DMS53 treated with DMSO at 0.1 percent for 48 hours (cell line): ENCODE measurements at regions not wholly inside any gene's neighbourhood (a gene's known extent, or its start where the extent isn't known, plus 50 kb on each side); places are given as distances from the start of the nearest gene placed in this dataset.

Experiments used
- DNase-seq: peaks from one replicate; lab custom pipeline; 2025; ENCODE audit not compliant: unreplicated experiment; lab: John Stamatoyannopoulos, UW

GRCh38 chr10:131683941-131684340 lies 216.9 kb upstream of the PPP2R2D start:
- DNase-seq: no peak

- no peak for DNase-seq
These were observed 215.8 kb upstream of the PPP2R2D start for GRCh38 chr10:131685007-131685406.

DNA sequence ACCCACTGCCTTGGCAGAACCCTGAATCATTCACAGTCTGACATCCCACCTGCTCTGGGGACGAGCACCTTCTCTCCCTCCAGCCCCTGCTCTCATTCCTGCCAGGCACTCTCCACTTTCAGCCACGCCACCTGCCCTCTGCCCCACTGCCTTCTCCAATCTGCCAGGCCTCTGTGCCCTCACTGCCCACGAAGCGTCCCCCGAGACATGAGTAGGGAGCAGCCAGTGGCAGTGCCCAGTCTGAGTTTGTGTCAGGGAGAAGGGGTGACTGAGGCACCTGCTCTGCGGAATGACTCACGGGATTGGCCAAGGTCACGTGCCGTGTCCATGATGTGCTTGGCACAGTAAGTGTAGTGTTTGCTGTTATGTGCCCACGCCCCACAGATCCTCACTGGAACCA lies 215.2 kb upstream of the PPP2R2D start:
- no peak for DNase-seq

DNA sequence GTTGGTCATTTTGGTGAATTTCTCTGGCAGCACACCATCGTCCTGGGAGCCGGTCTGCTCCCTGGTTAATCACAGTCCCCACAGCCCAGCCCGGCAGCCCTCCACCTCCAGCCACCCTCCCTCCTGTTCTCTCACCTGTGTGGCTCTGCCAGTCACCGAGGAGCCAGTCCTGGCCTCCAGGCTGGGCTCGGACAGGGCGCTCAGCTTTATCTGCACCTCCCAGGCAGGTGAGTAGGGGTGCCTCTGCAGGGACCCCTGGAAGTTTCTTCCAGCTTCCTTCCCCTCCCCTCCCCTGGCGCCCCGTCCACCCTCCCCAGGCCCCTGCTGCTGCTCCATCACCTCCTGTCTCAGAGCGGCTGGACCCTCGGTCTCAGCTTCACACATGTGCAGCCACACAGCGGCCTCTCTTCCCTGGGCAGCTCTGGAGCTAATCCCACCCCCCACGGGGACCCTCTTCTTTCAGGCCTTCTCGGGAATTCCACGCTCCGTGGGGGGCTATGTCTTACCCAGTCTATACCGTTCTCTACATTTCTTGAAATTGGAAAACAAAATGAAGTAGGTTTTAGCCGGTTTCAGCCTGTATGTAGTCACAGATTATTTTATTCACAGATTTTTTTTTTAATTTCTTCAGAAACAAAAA lies 213.9 kb upstream of the PPP2R2D start:
- no peak for DNase-seq

- DNase-seq: no peak
These were observed 212.5 kb upstream of the PPP2R2D start for GRCh38 chr10:131688304-131688703.

- no peak for DNase-seq
These were observed 211.8 kb upstream of the PPP2R2D start for GRCh38 chr10:131689016-131689415.

DNA sequence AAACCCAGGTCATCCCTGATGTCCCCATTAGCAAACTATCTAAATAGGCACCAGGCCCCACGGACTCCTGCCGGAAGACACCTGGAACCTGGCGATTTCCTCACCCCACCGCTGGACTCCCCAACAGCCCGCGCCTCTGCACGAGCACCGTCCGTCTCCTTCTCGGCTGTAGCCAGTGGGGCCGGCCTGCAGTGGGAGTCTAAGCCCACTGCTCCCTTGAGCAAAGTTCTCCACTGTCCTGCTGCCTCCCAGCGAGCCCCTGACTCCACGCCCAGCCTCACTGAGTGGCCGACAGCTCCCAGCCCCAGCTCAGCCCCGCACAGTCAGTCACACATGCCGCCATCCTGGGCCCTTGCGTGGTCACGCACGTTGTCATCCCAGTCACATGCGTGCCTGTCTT lies 211.3 kb upstream of the PPP2R2D start:
- no peak for DNase-seq

DNA sequence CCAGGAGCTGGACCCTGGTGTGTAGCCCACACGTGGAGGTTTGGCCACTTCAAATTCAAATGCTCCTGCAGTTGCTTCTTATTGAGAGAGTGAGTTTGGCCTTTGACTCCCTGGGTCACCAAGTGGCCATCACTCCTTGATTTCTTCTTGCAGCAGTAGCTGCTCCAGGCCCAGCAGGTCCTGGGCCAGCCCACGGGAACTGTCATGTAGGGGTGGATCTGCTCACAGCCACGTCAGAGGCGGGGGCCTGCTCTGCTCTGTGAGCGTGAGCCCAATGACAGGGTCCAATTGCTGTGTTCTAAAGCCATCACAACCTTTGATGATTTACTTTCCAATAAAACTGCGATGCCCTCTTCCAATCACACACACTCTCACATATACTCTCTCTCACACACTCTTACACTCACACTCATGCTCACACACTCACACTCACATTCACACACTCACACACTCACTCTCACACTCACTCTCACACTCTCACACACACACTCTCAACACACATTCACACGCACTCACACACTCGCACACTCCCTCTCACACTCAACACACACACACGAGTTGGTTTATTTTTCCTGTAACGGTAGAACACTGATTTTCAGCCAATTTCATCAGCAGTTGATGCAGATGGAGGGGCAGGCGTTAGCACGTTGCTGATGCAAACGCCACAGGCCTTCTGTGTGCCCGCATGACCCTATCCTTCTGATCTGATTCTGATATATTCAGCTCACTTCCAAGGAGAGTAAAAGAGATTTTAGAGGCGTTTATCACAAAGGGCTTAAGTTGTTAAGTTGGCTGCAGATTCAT lies 210.7 kb upstream of the PPP2R2D start:
- no peak for DNase-seq

DNA sequence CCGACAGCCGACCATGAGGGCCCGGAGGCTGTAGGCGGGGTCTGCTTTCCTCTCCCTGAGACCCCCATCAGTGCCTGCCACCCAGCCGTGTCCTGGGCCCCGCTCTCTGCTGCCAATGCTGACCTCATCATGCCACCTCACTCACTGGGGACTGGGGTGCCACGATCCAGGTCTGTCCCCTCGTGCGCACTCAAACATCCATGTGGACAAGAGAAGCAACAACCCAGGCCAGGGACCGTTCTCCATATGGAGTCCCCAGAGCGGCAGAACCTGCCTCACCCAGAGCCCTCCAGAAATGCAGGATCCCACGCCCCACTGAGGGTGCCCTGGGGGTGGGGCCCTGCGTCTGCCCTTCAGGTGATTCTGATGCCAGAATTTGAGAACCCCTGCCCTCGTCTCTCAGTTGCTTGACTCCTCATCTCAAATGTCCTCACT lies 210.0 kb upstream of the PPP2R2D start:
- DNase-seq: no peak

DNA sequence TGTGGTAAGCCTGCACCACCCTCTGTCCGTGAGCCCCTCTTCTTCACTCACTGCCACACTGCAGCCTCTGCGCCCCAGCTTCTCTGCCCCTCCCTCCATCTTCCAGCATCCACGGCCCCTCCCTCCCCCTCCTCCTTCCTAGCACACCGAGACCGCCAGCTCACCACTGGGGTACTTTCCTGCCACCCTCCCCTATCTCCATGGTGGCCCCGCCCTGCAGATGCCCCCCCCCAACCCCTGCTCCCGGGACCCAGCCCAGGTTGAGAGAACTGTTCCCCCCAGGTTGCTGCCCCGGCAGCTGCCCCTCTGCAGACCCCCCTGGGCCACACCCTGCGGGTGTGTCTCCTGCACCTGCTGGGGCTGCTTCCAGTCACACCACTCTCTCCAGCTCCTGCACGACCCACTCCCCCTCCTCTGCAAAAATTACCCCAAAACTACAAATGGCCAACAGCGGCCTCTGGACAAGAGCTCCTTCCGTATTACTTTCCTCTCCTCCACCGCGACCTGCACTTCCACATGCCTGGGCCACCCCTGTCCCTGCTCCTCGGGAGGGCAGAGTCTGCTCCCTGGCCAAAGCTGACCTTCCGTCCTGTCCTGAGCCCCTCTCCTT lies 209.2 kb upstream of the PPP2R2D start:
- no peak for DNase-seq

DNA sequence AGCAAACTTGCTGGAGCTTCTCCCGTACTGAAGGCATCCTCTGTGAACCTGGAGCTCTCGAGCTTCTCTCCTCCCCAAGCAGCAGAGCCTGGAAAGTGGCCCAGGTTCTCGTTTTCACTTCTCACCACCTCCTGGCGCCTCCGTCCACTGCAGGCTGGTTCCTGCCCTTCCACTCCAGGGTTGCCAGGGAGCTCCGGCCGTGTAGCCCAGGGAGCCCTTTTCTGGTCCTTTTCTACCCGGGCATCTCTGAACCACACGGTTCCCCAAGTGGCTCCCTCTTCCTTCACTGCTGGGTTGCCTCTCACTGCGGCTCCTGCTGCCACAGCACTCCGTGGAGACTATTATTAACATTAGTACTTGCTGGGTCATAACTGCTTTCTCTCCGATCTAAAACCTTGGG lies 208.6 kb upstream of the PPP2R2D start:
- no peak for DNase-seq

- no peak for DNase-seq
These were observed 208.0 kb upstream of the PPP2R2D start for GRCh38 chr10:131692686-131693334.

- no peak for DNase-seq
These were observed 207.0 kb upstream of the PPP2R2D start for GRCh38 chr10:131693766-131694165.

- no peak for DNase-seq
These were observed 206.5 kb upstream of the PPP2R2D start for GRCh38 chr10:131694168-131694780.

DNA sequence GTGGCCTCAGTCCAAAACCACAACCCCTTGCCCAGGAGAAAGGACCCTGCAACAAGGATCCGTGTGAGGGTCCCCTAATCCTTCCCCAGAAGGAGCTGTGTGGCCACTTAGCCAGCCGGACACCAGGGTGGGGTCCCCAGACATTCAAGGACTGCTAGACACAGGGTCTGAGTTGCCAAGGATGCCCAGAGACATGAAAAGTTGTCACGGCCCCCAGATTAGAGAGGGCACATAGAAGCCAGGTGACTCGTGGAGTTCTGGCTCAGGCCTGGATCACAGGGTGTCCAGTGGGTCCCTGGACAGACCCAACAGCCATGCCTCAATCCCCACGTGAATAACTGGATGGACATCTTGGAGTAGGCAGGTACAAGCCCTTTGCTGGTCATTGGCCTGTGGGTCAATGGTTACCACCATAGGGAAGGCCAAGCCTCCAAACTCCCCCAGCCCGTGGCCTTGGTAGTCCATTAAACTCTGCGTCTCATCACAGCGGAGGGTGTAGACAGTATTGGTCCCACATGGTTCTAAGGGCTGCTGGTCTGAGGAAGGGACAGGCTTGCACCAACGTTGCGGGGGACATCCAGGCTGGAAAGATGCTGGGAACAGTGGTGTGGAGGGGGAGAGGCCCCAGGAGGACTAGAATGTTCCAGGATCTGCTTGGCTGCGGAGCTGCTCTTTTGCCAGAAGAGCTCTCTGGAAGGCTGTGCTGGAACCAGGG lies 205.9 kb upstream of the PPP2R2D start:
- no peak for DNase-seq

DNA sequence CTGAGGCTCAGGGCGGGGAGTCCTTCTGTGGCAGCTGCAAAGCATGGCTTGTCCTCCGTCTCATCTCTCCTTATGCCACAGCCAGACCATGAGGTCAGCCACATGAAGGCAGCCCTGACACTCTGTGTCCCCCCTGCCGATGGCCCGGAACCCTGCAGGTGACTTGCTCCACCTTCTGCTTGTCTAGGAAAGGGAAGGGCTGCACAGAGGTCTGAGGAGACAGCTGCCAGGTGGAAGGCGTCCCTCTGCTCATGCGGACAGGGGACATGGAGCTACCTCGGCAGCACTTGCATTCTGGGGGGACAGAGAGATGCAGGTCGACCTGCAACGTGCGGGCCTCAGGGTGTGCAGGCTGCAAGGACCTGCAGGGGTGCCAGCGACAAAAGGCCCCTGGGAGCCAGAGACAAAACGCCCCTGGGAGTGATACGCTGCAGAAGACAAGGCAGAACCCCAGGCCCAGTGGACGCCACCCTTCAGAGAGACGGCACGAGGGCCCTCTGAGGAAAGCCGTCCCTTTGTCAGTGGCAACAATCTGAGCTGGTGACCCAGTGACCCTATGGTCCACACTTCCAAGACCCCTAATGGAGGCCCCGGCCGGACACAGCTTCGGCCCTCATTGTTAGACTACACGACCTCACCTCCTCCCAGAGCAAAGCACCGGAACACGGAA lies 205.2 kb upstream of the PPP2R2D start:
- DNase-seq: no peak

DNA sequence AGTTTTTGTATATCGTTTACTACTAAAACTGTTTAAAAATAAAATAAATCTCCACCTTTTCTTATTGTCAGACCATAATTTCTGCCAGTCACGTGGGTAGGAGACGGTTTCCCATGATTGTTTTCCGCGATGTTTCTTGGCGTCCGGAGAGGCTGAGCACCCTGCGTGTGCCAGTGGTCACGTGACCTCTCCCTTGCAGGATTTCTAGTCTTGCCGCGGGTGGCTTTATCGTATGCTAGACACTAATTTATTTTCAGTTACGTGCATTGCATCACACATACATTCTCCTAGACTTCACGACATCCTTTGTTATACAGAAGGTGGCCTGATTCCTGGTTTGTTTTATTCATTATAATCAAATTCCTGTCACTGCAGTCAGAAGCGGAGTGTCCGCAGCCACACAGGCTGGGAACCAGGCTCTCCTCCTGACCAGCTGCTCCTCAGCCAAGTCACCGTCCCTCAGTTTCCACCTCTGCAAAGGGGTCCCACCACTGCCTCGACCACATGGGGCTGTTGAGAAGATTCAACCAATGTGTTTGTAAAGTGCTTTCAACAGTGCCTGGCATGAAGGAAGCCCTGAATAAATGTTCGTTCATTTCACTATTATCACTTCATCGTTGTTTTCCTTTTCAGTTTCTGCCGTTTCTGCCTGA lies 203.2 kb upstream of the PPP2R2D start:
- no peak for DNase-seq

GRCh38 chr10:131698232-131698631 lies 202.6 kb upstream of the PPP2R2D start:
- no peak for DNase-seq

- DNase-seq: no peak
These were observed 201.8 kb upstream of the PPP2R2D start for GRCh38 chr10:131698986-131699385.

DNA sequence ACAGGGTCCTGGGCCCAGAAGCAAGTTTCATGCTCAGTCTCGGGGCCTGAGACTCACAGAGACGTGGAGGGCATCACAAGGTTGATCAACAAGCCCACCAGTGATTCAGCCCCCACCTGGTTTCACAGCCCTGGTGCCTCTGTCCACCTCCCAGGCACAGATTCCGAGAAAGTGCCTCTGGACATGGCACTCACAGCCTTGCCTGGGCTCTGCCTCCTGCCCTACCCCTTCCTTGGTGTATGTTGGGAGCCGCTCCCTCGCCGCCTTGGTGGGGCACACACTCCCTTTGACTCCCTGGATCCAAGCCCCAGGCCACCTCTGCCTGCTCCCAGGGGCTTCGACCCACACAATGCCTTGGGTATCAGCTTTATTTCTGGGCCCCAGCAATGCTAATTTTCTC lies 200.8 kb upstream of the PPP2R2D start:
- no peak for DNase-seq
